GM13976 (cell line): ENCODE measurements at regions not wholly inside any gene's neighbourhood (a gene's known extent, or its start where the extent isn't known, plus 50 kb on each side); places are given as distances from the start of the nearest gene placed in this dataset.

Experiments used
- DNase-seq: peaks from one replicate; pipeline ENCODE4 v3.0.0; 2012; ENCODE audit warnings: low spot score
- in situ Hi-C: fragments of 300-500 bp; cut with MboI; formaldehyde crosslinking; loops from one replicate; pipeline ENCODE4 v1.12.0; 2022; ENCODE audit warnings: low sequenced_read_pairs, mixed read lengths, inconsistent platforms; ENCODE audit not compliant: unreplicated experiment
- TF ChIP-seq, protein P1 (sequence below): IDR thresholded peaks from 2 replicates; pipeline ENCODE4 v1.5.1; 2012; ENCODE audit warnings: borderline replicate concordance, mild to moderate bottlenecking; ENCODE audit not compliant: insufficient read depth; ENCODE audit errors: extremely low read depth, missing control alignments, control extremely low read depth

GRCh38 chr6:121664158-121664557 lies 228.7 kb downstream of the GJA1 start:
- no peak for DNase-seq
- TF ChIP-seq, protein P1, sequence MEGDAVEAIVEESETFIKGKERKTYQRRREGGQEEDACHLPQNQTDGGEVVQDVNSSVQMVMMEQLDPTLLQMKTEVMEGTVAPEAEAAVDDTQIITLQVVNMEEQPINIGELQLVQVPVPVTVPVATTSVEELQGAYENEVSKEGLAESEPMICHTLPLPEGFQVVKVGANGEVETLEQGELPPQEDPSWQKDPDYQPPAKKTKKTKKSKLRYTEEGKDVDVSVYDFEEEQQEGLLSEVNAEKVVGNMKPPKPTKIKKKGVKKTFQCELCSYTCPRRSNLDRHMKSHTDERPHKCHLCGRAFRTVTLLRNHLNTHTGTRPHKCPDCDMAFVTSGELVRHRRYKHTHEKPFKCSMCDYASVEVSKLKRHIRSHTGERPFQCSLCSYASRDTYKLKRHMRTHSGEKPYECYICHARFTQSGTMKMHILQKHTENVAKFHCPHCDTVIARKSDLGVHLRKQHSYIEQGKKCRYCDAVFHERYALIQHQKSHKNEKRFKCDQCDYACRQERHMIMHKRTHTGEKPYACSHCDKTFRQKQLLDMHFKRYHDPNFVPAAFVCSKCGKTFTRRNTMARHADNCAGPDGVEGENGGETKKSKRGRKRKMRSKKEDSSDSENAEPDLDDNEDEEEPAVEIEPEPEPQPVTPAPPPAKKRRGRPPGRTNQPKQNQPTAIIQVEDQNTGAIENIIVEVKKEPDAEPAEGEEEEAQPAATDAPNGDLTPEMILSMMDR, result no peak
- in situ Hi-C loops, result no loop called here

DNA sequence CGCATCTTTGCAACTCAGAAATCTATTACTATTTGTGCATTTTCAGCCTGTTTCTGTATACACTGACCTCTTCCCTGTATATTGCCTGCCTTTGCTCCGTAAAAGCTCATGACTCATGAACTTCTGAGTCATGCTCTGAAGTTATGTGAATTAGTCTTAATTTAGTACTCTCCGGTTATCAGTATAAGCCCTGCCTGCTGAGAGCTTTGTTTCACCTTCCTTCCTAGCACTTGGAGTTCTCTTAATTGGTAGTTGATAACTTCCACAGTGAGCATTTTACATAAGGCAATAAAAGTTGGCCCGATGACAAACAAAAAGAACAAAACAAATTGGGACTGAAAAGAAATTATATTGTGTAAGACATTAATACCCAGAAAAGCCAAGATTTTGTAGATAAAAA lies 231.4 kb downstream of the GJA1 start:
- in situ Hi-C loops, result no loop called here
- no peak for DNase-seq
- TF ChIP-seq, protein P1, result no peak

- in situ Hi-C loops, result no loop called here
- no peak for DNase-seq
- TF ChIP-seq, protein P1, result no peak
Observed at GRCh38 chr6:121668259-121668658, 232.8 kb downstream of the GJA1 start.

DNA sequence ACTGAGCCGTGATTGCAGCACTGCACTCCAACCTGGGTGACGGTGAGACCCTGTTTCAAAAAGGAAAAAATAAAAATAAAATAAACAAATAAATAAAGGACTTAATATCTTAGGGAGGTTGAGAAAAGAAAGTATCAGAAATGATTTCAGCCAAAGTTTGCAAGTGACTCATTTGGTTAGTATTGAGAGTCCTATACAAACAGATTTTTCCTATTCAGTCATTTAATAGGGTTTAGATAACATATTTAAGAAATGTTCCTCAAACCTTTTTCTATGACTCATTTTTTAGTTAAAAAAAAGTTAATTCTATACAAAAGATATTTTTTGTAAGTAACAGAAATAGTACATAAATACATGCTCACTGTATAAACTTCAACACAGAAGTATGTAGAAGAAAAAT lies 235.1 kb downstream of the GJA1 start:
- TF ChIP-seq, protein P1, result no peak
- in situ Hi-C loops, result no loop called here
- no peak for DNase-seq

DNA sequence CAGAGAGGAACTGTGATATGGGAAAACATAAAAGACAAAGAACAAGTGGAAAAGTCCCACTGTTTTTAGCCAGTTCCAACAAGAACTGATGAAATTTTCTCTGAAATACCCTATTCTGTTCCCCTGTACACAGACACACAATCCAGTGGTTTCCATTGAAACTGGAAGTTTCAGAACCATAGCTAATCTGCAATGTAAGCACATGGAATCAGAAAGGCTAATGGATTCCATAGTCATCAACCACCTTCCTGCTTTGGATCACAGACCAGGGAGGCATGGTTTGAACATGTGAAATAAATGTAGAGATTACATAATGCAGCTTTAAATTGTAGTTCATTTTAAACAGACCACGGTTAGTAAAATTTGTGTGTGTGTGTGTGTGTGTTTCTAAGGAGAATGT lies 242.1 kb downstream of the GJA1 start:
- no peak for DNase-seq
- TF ChIP-seq, protein P1, result no peak
- in situ Hi-C loops, result no loop called here

DNA sequence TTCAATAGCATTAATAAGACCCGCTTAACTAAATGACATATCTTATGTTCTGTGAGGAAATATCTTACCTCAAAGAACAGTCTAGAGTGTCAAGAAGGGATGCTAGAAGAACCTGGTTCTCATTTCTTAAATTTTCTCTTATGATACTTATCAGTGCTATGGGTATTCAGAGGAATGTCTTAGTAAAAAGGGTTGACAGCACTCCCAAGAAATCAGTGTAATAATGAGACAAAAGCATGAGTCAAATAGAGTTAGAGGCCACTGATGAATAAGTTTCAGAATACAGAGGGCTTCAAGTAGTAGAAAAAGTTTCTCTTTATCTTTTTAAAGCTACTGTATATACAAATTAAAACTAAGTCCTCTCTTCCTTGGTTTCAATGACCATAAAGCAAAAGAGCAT lies 242.8 kb downstream of the GJA1 start:
- TF ChIP-seq, protein P1, result no peak
- in situ Hi-C loops, result no loop called here
- DNase-seq, result no peak

DNA sequence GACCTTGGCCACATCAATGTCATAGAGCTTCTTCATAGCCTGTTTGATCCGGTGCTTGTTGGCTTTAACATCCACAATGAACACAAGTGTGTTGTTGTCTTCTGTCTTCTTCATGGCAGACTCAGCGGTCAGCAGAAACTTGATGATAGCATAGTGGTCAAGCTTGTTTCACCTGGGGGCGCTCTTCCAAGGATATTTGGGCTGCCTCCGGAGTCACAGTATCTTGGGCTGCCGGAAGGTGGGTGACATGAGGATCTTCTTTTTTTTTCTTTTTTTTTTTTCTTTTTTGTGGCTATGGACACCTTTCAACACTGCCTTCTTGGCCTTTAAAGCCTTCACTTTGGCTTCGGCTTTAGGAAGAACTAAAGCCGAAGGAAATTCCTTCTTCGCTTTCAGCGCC lies 244.6 kb downstream of the GJA1 start:
- in situ Hi-C loops, result no loop called here
- TF ChIP-seq, protein P1, result no peak
- no peak for DNase-seq
